NCI-H226 (cell line): ENCODE measurements at regions not wholly inside any gene's neighbourhood (a gene's known extent, or its start where the extent isn't known, plus 50 kb on each side); places are given as distances from the start of the nearest gene placed in this dataset.
"Not testable (repeated sequence)": the region's sequence is repeated elsewhere in the genome, so short reads cannot be mapped to it uniquely, and the experiment has no call there.

Experiments
- DNase-seq: peaks from one replicate; pipeline ENCODE4 v3.0.0-alpha.2; 2015

DNA sequence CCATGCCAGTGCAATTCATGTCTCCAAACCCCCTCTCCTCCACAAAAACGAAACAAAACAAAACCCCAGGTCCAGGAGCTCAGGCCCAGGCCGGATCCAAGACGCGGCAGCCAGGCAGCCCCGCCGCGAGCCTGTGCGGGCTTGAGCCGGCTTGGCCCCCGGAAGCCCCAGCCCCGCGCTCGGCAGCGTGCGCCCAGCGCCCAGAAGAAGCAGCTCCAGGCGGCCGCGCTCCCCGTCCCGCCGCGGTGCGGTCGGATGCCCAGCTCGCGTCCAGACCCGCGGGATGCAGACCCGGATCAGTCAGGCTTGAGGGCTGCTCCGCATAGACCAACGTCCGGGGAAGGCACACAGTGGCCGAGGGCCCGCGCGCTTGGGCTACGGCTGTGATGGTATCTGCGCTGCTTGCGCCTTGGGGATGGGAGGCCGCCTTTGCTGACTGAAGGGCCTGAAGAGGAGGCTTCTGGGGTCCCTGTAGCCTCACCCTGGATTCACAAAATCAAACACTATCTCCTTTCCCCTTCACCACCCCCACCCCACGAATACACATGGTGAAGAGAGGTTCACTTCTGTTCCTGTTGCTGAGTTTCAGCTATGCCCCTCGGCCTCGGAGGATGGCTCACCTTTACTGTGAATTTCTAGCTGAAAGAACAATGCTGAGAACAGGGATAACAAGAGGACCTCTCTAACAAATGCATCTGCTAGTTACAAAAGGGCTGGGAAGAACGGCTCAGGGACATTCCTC, 79.9 kb upstream of the EN2 start:
- DNase-seq: no peak

DNA sequence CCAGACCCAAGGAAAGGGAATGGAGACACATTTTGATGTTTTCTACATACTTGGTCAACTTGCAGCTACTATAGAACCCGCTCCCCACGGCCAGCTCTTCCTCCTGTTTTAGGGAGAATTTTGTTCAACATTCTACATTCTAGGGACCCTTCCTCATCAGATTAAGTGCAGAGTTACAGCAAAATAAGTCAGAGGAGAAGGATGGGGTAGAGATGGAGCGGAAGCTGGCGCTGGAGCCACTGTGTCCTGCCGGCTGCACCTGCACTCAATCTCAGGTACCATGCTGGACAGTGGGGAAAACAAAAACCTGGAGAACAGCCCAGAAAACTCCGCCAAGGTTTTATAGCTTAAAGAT, 79.4 kb upstream of the EN2 start:
- no peak for DNase-seq

GRCh38 chr7:155378959-155379871, 78.7 kb upstream of the EN2 start:
- no peak for DNase-seq

DNA sequence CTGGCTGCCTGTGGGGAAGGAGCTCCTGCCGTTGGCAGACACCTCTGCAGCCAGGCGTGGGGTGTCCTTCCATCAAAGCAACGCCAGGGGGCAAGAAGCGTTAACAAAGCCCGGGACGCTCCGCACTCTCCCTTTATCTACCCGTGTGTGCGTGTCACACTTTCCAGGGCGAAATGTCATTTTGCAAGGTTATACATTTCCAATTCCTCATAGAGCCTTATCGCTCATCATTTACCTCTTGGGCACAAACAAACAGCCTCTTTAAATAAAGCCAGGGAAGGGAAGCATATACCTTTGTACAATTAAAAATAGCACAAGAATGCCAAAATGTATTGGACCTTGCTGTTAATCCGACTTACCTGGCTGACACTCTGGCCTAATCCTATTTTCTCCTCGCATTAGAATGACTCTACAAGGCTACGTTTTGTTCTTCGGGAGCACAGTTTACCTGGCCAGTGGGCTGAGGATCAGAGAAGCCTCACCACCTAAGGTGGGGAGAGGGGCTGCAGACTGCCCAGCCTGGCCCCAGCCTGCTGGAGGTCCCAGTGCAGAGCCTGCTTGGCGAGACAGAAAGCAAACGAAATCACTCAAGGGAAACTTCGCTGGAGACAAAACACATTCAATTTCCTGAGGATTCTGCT, 77.6 kb upstream of the EN2 start:
- peak; percentile 50 for DNase-seq

GRCh38 chr7:155380976-155381851, 76.7 kb upstream of the EN2 start:
- no peak for DNase-seq

DNA sequence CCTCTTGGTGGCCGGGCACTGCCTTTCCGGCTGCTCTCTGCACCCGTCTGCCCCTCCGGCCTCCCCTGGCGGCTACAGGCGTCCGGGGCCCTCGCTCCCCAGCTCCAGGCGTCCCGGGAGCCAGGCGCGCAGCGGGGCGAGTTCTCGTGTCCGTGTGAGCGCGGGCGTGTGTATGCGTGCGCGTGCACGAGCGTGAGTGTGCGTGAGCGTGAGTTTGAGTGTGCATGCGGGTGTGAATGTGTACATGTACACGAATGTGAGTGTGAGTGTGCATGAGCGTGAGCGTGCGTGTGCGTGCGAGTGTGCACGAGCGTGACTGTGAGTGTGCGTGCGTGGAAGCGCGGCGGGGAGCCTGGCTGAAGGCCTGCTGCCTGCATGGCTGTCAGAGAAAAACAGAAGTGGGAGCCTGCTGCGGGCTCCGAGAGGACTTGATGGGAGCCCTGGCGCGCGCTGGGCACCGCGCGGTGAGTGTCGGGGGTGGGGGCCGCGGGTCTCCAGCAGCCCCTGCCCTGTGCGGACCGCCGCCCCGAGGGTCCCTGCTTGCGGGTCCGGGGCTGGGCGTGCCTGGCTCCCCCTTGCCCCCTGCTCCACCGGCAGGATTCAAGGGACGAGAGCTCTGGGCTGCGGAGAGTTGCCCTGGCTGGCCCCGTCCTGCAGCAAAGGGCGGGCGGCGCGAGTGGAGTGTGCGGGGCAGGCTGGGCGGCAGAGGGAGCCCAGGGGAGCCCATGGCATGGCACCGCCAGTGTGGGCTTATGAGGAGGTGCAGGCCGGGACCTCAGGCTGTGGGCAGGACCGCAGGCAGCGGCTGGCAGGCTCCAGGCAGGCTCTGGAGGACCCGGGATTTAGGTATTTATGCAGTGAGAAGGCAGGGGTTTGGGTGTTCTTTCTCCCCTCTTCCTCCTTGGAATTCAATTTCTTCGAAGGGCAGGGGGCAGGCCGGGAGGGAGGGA, 75.8 kb upstream of the EN2 start:
- no peak for DNase-seq

DNA sequence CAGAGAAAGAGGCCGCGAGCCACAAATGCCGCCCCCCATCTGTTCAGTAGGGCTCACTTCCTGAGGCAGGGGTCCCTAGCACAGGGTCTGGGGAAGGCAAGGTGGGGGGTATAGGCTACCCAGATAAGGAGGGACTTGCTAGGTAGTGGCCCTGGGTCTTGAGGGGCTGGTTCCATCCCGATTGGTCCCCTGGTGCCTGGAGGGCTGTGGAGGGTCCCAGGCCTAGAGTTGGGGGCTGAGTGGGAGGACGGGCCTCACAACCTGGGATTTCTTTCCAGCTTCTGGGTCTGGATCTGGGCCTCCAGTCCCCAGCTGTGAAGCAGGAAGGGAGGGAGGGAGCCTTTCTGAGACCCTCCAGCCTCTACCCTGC, 75.1 kb upstream of the EN2 start:
- DNase-seq: no peak

GRCh38 chr7:155383756-155384491, 74.0 kb upstream of the EN2 start:
- no peak for DNase-seq

DNA sequence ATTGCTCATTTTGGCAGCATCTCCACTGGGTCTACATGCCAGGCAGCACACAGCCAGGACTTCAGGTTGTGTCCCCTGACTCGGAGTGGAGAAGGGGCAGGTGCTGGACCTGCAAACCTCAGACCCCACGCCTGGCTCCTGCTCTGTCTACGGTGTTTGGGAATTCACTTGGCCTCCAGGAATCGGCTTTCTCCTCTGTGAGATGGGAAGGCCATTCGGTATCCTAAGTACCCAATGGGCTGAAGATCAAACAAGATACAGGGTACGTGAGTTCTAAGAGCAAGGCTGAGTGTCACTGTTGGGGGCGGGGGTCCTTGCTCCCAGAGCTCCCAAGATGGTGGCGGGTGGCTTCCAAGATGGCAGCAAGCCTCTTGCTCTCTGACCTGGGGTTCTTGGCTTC, 73.2 kb upstream of the EN2 start:
- no peak for DNase-seq

GRCh38 chr7:155385182-155385581, 72.7 kb upstream of the EN2 start:
- DNase-seq: not testable (repeated sequence)

- DNase-seq: no peak
Measured at GRCh38 chr7:155386608-155387007, 71.3 kb upstream of the EN2 start.

DNA sequence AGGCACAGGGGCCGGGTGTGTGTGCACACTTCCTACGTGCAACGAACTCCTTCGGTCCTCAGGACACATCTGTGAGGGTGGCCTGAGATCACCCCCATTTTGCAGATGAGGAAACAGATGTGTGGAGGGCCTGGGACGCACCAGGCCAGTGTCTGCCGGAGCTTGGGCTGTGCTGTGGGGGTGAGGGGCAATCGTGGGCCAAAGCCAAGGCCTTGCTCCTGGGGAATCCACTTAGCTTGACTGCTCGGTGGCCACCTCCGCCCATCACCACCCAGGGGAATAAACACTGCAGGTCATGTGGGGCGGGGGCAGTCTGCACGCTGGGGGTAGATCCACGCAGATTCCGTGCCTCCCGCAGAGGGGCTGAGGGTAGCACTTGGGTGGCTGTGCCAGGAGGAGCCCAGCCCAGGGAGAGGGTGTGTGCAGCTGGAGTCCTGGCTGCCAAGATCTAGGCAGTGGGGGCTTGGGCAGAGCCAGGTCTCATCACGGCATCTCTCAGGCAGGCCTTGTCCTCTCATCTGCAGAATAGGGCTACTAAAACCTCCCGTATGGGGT, 70.8 kb upstream of the EN2 start:
- no peak for DNase-seq

DNA sequence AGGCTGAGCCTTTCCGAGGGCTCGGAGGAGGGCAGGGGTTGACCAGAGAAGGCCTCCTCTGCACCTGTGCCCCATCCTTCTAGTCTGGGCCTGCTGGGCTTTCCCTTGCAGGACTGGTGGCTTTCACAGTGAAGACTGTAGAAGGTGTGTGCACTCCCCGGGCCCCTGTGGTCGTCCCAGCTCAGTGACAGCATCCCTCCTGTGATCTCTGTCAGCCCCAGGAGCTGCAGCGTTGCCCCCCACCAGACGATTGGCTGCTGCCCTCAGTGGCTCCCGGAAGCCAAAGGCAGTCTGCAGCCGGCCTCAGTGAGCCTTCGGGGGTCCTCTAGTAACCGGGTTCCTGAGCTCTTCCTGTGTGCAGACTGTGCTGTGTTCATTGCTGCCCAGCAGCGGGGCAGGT, 69.4 kb upstream of the EN2 start:
- no peak for DNase-seq

GRCh38 chr7:155391414-155391813, 66.5 kb upstream of the EN2 start:
- DNase-seq: no peak

GRCh38 chr7:155392726-155393570, 65.0 kb upstream of the EN2 start:
- DNase-seq: no peak

DNA sequence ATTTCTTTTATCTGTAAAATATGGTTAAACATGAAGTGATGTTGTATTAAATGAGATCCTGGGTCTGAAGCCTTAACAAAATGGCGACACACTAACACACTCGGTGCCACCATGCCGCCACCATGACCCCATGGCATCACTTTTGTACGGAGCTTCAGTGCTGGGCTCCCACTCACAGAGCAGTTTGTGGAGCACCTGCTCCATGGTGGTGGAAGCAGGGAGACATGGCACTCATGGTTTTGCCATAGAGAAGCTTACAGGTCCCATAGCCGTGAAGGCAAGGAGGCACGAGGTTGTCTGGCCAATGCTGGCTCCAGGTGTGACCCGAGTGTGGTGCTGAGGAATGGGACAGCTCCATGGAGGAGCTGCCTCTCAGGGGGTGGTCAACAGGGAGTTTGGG, 63.5 kb upstream of the EN2 start:
- DNase-seq: no peak

GRCh38 chr7:155395176-155395797, 62.6 kb upstream of the EN2 start:
- DNase-seq: no peak

- no peak for DNase-seq
Measured at GRCh38 chr7:155396661-155397060, 61.3 kb upstream of the EN2 start.
